ENCODE measurements at regions not wholly inside any gene's neighbourhood (a gene's known extent, or its start where the extent isn't known, plus 50 kb on each side); places are given as distances from the start of the nearest gene placed in this dataset.

- no peak for DNase-seq
- intact Hi-C loops (cut with DNase I) = no loop called here
- no peaks in the 10 kb centered on the region for H3K9me3 ChIP-seq
Observed at GRCh38 chr22:48247829-48248228, 1485.4 kb downstream of the TBC1D22A start.

GRCh38 chr22:48245196-48245485 is 1482.7 kb downstream of the TBC1D22A start:
- no peak overlapping the region for H3K4me3 ChIP-seq
- TF ChIP-seq POLR2A (IDR thresholded peaks at IDR 0.05) (no peak), EP300 (IDR thresholded peaks at IDR 0.05) (no peak)
- TF ChIP-seq, protein P1, sequence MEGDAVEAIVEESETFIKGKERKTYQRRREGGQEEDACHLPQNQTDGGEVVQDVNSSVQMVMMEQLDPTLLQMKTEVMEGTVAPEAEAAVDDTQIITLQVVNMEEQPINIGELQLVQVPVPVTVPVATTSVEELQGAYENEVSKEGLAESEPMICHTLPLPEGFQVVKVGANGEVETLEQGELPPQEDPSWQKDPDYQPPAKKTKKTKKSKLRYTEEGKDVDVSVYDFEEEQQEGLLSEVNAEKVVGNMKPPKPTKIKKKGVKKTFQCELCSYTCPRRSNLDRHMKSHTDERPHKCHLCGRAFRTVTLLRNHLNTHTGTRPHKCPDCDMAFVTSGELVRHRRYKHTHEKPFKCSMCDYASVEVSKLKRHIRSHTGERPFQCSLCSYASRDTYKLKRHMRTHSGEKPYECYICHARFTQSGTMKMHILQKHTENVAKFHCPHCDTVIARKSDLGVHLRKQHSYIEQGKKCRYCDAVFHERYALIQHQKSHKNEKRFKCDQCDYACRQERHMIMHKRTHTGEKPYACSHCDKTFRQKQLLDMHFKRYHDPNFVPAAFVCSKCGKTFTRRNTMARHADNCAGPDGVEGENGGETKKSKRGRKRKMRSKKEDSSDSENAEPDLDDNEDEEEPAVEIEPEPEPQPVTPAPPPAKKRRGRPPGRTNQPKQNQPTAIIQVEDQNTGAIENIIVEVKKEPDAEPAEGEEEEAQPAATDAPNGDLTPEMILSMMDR (IDR thresholded peaks at IDR 0.05) = no peak
- intact Hi-C loops (cut with DNase I) = no loop called here
- H3K27ac ChIP-seq = no peak overlapping the region
- H3K4me1 ChIP-seq (ENCODE audit: insufficient read depth) = no peaks in the 10 kb centered on the region
- H3K27me3 ChIP-seq = no peaks in the 10 kb centered on the region
- no peak for DNase-seq
- no peaks in the 10 kb centered on the region for H3K36me3 ChIP-seq
- 70 to 83% (median 76%) methylated on average over 2 of the region's 2 CpGs for WGBS, 3 donors
- H3K9me3 ChIP-seq = no peaks in the 10 kb centered on the region

More at GRCh38 chr22:48247829-48248228, 1485.4 kb downstream of the TBC1D22A start:
- H3K27me3 ChIP-seq = no peaks in the 10 kb centered on the region
- no peaks in the 10 kb centered on the region for H3K36me3 ChIP-seq
- 84 to 86% (median 85%) methylated on average over 7 of the region's 7 CpGs for WGBS, 3 donors
- no peak overlapping the region for H3K4me3 ChIP-seq
- H3K27ac ChIP-seq = no peak overlapping the region
- TF ChIP-seq POLR2A (IDR thresholded peaks at IDR 0.05) (no peak), EP300 (IDR thresholded peaks at IDR 0.05) (no peak)
- TF ChIP-seq, protein P1 (IDR thresholded peaks at IDR 0.05) = no peak
- no peaks in the 10 kb centered on the region for H3K4me1 ChIP-seq (ENCODE audit: insufficient read depth)

GRCh38 chr22:48244388-48245195 is 1482.1 kb downstream of the TBC1D22A start:
- H3K36me3 ChIP-seq = no peaks in the 10 kb centered on the region
- no peaks in the 10 kb centered on the region for H3K27me3 ChIP-seq
- TF ChIP-seq POLR2A (IDR thresholded peaks at IDR 0.05) = no peak
- TF ChIP-seq, protein P1 (IDR thresholded peaks at IDR 0.05) = no peak
- no peak for TF ChIP-seq EP300 (IDR thresholded peaks at IDR 0.05)
- no peaks in the 10 kb centered on the region for H3K4me1 ChIP-seq (ENCODE audit: insufficient read depth)
- no peaks in the 10 kb centered on the region for H3K9me3 ChIP-seq
- intact Hi-C loops (cut with DNase I) = no loop called here
- WGBS, 3 donors = 94 to 97% (median 94%) methylated on average over 33 of the region's 33 CpGs
- DNase-seq = no peak
- H3K4me3 ChIP-seq = no peak overlapping the region
- no peak overlapping the region for H3K27ac ChIP-seq

GRCh38 chr22:48242461-48242864 is 1480.0 kb downstream of the TBC1D22A start:
- H3K4me1 ChIP-seq (ENCODE audit: insufficient read depth) = no peaks in the 10 kb centered on the region
- intact Hi-C loops (cut with DNase I) = no loop called here
- H3K4me3 ChIP-seq = no peak overlapping the region
- DNase-seq = no peak
- H3K27ac ChIP-seq = no peak overlapping the region
- H3K27me3 ChIP-seq = no peaks in the 10 kb centered on the region
- TF ChIP-seq EP300 (IDR thresholded peaks at IDR 0.05) (no peak), POLR2A (IDR thresholded peaks at IDR 0.05) (no peak)
- TF ChIP-seq, protein P1 (IDR thresholded peaks at IDR 0.05) = no peak
- no peaks in the 10 kb centered on the region for H3K9me3 ChIP-seq
- H3K36me3 ChIP-seq = no peaks in the 10 kb centered on the region
- WGBS, 3 donors = 84 to 91% (median 88%) methylated on average over 7 of the region's 7 CpGs
